Endothelial cell (in vitro differentiated cells): ENCODE measurements at regions not wholly inside any gene's neighbourhood (a gene's known extent, or its start where the extent isn't known, plus 50 kb on each side); places are given as distances from the start of the nearest gene placed in this dataset.

Source experiments
- DNase-seq: peaks from one replicate; pipeline ENCODE4 v3.0.0; 2021; ENCODE audit warnings: low spot score
- H3K27ac Mint-ChIP-seq: one replicate; pipeline ENCODE4 v1.8.0; 2021; ENCODE audit warnings: mixed read lengths, inconsistent platforms; ENCODE audit not compliant: unreplicated experiment
- H3K27me3 Mint-ChIP-seq: one replicate; pipeline ENCODE4 v1.8.0; 2021; ENCODE audit warnings: mild to moderate bottlenecking, moderate library complexity, mixed read lengths, inconsistent platforms; ENCODE audit not compliant: unreplicated experiment
- H3K36me3 Mint-ChIP-seq: one replicate; pipeline ENCODE4 v1.8.0; 2021; ENCODE audit warnings: mild to moderate bottlenecking, low read depth, mixed read lengths, inconsistent platforms; ENCODE audit not compliant: unreplicated experiment
- H3K4me1 Mint-ChIP-seq: one replicate; pipeline ENCODE4 v1.8.0; 2021; ENCODE audit warnings: mild to moderate bottlenecking, mixed read lengths, inconsistent platforms; ENCODE audit not compliant: unreplicated experiment
- H3K4me3 Mint-ChIP-seq: one replicate; pipeline ENCODE4 v1.8.0; 2021; ENCODE audit warnings: mild to moderate bottlenecking, mixed read lengths, inconsistent platforms; ENCODE audit not compliant: unreplicated experiment
- H3K9me3 Mint-ChIP-seq: one replicate; pipeline ENCODE4 v1.8.0; 2021; ENCODE audit warnings: mixed read lengths, inconsistent platforms; ENCODE audit not compliant: unreplicated experiment
- TF ChIP-seq, protein P1 (sequence below): fragments of 200-600 bp; sonication (generic); IDR thresholded peaks from one replicate; pipeline ENCODE4 v1.5.0; 2021; ENCODE audit warnings: antibody characterized with exemption; ENCODE audit not compliant: unreplicated experiment

DNA sequence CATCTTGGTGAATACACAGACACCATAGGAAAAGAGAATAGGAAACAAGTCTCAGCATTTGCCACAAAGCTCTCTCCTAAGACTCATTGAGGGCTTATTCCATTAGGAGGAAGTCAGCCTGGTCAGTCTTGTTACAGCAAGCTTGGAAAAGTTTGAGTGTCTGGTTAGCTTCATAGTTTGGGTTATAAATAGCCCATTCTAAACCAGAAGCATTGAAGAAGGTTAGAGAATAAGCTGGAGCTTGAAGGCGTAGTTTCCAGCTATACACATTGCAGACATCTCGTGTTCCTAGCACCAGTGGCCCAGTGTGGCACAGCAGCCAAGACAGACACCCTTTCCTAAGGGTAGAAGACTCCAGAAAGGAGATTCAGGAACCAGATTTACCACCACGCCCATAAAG is 168.8 kb upstream of the RBM19 start:
- Mint-ChIP-seq H3K4me1 (no peaks in the 10 kb centered on the region), H3K9me3 (no peaks in the 10 kb centered on the region), H3K27me3 (no peaks in the 10 kb centered on the region), H3K36me3 (no peaks in the 10 kb centered on the region), H3K27ac (no peak overlapping the region), H3K4me3 (no peak overlapping the region)
- DNase-seq = no peak
- TF ChIP-seq, protein P1, sequence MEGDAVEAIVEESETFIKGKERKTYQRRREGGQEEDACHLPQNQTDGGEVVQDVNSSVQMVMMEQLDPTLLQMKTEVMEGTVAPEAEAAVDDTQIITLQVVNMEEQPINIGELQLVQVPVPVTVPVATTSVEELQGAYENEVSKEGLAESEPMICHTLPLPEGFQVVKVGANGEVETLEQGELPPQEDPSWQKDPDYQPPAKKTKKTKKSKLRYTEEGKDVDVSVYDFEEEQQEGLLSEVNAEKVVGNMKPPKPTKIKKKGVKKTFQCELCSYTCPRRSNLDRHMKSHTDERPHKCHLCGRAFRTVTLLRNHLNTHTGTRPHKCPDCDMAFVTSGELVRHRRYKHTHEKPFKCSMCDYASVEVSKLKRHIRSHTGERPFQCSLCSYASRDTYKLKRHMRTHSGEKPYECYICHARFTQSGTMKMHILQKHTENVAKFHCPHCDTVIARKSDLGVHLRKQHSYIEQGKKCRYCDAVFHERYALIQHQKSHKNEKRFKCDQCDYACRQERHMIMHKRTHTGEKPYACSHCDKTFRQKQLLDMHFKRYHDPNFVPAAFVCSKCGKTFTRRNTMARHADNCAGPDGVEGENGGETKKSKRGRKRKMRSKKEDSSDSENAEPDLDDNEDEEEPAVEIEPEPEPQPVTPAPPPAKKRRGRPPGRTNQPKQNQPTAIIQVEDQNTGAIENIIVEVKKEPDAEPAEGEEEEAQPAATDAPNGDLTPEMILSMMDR = no peak

DNA sequence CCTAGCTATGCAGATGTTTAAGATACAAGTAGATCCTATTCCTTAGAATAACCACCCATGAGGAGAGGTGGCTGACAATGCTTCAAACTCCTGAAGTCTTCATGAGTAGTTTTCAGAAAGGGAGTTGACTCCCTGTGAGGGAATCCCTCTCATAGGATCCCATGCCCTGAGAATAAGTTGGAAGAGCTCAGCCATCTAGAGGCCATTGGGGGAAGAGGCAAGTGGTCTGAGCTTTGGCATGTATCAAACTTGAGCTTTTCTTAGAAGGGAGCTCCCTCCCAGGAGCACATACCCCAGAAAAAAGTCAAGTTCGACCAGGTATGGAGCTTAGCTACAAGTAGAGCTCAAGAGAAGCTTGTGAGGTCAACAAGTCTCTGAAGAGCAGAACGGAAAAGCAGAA is 165.7 kb upstream of the RBM19 start:
- H3K4me3 Mint-ChIP-seq = no peak overlapping the region
- H3K4me1 Mint-ChIP-seq = no peaks in the 10 kb centered on the region
- no peaks in the 10 kb centered on the region for H3K36me3 Mint-ChIP-seq
- no peaks in the 10 kb centered on the region for H3K9me3 Mint-ChIP-seq
- H3K27ac Mint-ChIP-seq = no peak overlapping the region
- DNase-seq = no peak
- TF ChIP-seq, protein P1 = no peak
- peaks cover 2% of the 10 kb centered on the region for H3K27me3 Mint-ChIP-seq

DNA sequence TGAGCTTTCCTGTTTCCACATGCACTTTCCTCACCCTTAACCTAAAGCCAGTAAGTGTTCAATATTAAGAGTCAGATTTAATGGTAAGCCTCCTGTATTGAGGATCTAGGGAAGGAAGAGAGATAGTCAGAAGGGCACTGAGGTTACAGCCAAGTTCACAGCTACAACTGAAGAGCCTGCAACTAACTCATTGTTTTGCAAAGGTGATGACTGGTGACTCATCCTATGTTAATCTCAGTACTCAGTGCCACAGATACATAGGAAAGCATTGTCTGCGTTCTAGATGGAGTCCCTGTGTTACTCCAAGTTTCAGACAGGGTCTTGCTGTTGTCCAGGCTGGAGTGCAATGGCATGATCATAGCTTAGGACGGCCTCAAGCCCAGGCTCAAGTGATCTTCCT is 157.0 kb upstream of the RBM19 start:
- no peaks in the 10 kb centered on the region for H3K4me1 Mint-ChIP-seq
- no peaks in the 10 kb centered on the region for H3K36me3 Mint-ChIP-seq
- no peak overlapping the region for H3K27ac Mint-ChIP-seq
- no peak overlapping the region for H3K4me3 Mint-ChIP-seq
- DNase-seq = no peak
- TF ChIP-seq, protein P1 = no peak
- no peaks in the 10 kb centered on the region for H3K9me3 Mint-ChIP-seq
- H3K27me3 Mint-ChIP-seq = peaks cover 2% of the 10 kb centered on the region

DNA sequence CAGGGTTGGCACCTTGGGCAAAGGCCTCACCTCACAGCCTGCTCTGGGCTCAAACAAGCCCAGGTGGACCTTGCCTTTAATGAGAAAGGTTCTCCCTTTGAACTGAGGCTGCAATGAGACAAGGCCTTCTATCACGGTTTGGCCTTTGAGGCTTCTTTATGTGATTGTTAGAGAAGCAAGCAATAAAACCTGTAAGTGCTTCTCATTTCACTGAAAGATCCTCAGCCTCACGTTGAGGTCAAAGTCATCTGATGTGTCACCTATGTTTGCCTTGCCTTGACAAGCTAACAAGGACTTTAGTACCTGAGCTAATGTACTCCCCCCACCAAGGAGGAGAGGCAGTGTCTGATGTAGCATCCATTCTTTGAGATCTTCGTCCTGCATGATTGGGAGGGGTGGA is 155.9 kb upstream of the RBM19 start:
- DNase-seq = no peak
- Mint-ChIP-seq H3K27me3 (no peaks in the 10 kb centered on the region), H3K36me3 (no peaks in the 10 kb centered on the region), H3K4me1 (no peaks in the 10 kb centered on the region), H3K9me3 (no peaks in the 10 kb centered on the region), H3K4me3 (no peak overlapping the region), H3K27ac (no peak overlapping the region)
- TF ChIP-seq, protein P1 = no peak

DNA sequence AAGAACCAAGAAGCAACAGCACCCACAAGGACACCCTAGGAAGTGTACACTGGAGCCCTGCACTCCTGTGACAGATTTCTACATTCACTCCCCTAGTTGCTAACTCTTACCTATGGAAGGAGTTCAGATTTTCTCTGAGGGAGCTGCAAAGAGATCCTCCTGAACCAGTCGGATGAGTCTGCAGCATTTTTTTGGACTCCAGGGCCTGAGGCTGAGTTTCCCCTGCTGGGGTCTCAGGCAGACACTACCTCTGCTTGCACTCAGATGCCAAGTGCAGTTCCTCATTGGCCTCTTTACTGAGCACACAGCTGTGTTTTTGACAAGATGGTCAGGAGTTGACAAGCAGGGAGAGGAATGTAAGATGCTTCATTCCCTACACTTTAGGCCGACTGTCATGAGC is 153.2 kb upstream of the RBM19 start:
- H3K4me3 Mint-ChIP-seq = no peak overlapping the region
- no peaks in the 10 kb centered on the region for H3K4me1 Mint-ChIP-seq
- H3K27me3 Mint-ChIP-seq = no peaks in the 10 kb centered on the region
- DNase-seq = no peak
- H3K36me3 Mint-ChIP-seq = no peaks in the 10 kb centered on the region
- no peaks in the 10 kb centered on the region for H3K9me3 Mint-ChIP-seq
- H3K27ac Mint-ChIP-seq = no peak overlapping the region
- TF ChIP-seq, protein P1 = no peak
